SK-N-SH (cell line): ENCODE measurements at regions not wholly inside any gene's neighbourhood (a gene's known extent, or its start where the extent isn't known, plus 50 kb on each side); places are given as distances from the start of the nearest gene placed in this dataset.
A peak's percentile ranks its signal among the peaks of the same experiment; 100 is the strongest.

ENCODE experiments used
- CTCF ChIA-PET: fragments of 300-600, 350-600 bp; formaldehyde crosslinking; extraction: SDS; loops from one replicate; lab custom pipeline; 2021; lab: Yijun Ruan, JAX
- POLR2A ChIA-PET: fragments of 350-600 bp; sonication (Branson Sonifier 250); formaldehyde crosslinking; extraction: SDS; loops from one replicate; lab custom pipeline; 2020; ENCODE audit warnings: antibody characterized with exemption, inconsistent platforms; lab: Yijun Ruan, JAX
- DNase-seq: peaks from one replicate; pipeline ENCODE4 v3.0.0; 2012
- H2AFZ ChIP-seq: fragments of 200-600 bp; sonication (generic); 2 replicates; pipeline ENCODE4 v1.8.1; 2016; ENCODE audit warnings: antibody characterized with exemption, mild to moderate bottlenecking, low read depth
- H3F3A ChIP-seq: fragments of 200-600 bp; sonication (generic); replicated peaks from 2 replicates; pipeline ENCODE3; 2016; ENCODE audit warnings: antibody characterized with exemption, mild to moderate bottlenecking; ENCODE audit not compliant: insufficient read depth
- H3K27ac ChIP-seq, 2 experiments: fragments of 200-500 bp in 1 of 2; fragments of 200-600 bp in 1 of 2; sonication (Bioruptor generic) in 1 of 2; sonication (generic), shearing (Covaris generic) in 1 of 2; 2 replicates each; pipeline versions ENCODE4 v1.5.1 to v1.6.1; 2014 to 2016; ENCODE audit warnings: low read depth in 2 of 2, inconsistent platforms in 1 of 2, low read length in 1 of 2, mild to moderate bottlenecking in 1 of 2, mixed read lengths in 1 of 2
- H3K27me3 ChIP-seq: fragments of 200-600 bp; sonication (generic), shearing (Covaris generic); 2 replicates; pipeline ENCODE4 v1.6.1; 2016; ENCODE audit warnings: mixed run types; ENCODE audit not compliant: insufficient read depth
- H3K36me3 ChIP-seq, 2 experiments: fragments of 200-500 bp in 1 of 2; fragments of 200-600 bp in 1 of 2; sonication (Bioruptor generic) in 1 of 2; sonication (generic) in 1 of 2; replicated peaks in 1 of 2; 2 replicates each; pipeline versions ENCODE3 to v1.5.1; 2014 to 2016; ENCODE audit warnings: low read length in 1 of 2, mild to moderate bottlenecking in 1 of 2; ENCODE audit not compliant: insufficient read depth in 2 of 2, control insufficient read depth in 1 of 2
- H3K4me1 ChIP-seq, 2 experiments: fragments of 200-500 bp in 1 of 2; fragments of 200-600 bp in 1 of 2; sonication (Bioruptor generic) in 1 of 2; sonication (generic), shearing (Covaris generic) in 1 of 2; 2 replicates each; pipeline versions ENCODE4 v1.5.1 to v1.6.1; 2014 to 2016; ENCODE audit warnings: low read depth in 1 of 2, low read length in 1 of 2, mixed run types in 1 of 2; ENCODE audit not compliant: insufficient read depth in 2 of 2, control insufficient read depth in 1 of 2
- H3K4me2 ChIP-seq: fragments of 200-600 bp; sonication (generic), shearing (Covaris generic); 2 replicates; pipeline ENCODE4 v1.6.1; 2017; ENCODE audit warnings: mixed run types
- H3K4me3 ChIP-seq, 2 experiments: fragments of 200-500 bp in 1 of 2; fragments of 200-600 bp in 1 of 2; sonication (Bioruptor generic) in 1 of 2; sonication (generic), shearing (Covaris generic) in 1 of 2; 2 replicates each; pipeline versions ENCODE4 v1.5.1 to v1.8.1; 2014 to 2016; ENCODE audit warnings: low read depth in 2 of 2, inconsistent platforms in 1 of 2, low read length in 1 of 2, mild to moderate bottlenecking in 1 of 2, mixed read lengths in 1 of 2, moderate library complexity in 1 of 2
- H3K79me2 ChIP-seq: fragments of 200-600 bp; sonication (generic); 2 replicates; pipeline ENCODE4 v1.8.1; 2017; ENCODE audit warnings: mild to moderate bottlenecking; ENCODE audit not compliant: insufficient read depth
- H3K9ac ChIP-seq: fragments of 200-600 bp; sonication (generic); 2 replicates; pipeline ENCODE4 v1.6.1; 2017; ENCODE audit warnings: mixed run types
- H3K9me2 ChIP-seq: fragments of 200-600 bp; sonication (generic); 2 replicates; pipeline ENCODE4 v1.6.1; 2017; ENCODE audit warnings: mixed run types
- H3K9me3 ChIP-seq: fragments of 200-600 bp; sonication (generic); 2 replicates; pipeline ENCODE4 v1.6.1; 2017; ENCODE audit warnings: mixed run types, mild to moderate bottlenecking, moderate library complexity
- H4K20me1 ChIP-seq: fragments of 200-600 bp; sonication (generic); 2 replicates; pipeline ENCODE4 v1.6.1; 2017; ENCODE audit warnings: mild to moderate bottlenecking, mixed run types; ENCODE audit not compliant: insufficient read depth
- ELF1 ChIP-seq: IDR thresholded peaks from 2 replicates; pipeline ENCODE4 v1.4.0; 2012
- EZH2phosphoT487 ChIP-seq: fragments of 200-600 bp; sonication (generic); IDR thresholded peaks from 2 replicates; pipeline ENCODE4 v1.6.1; 2017; ENCODE audit warnings: low read depth, mixed run types, mild to moderate bottlenecking, antibody characterized with exemption, moderate library complexity, borderline replicate concordance
- FOXJ3 ChIP-seq: sonication (generic); formaldehyde crosslinking; IDR thresholded peaks from 2 replicates; pipeline ENCODE4 v1.5.1; 2020; ENCODE audit warnings: mild to moderate bottlenecking, missing genetic modification reagents
- FOXM1 ChIP-seq: IDR thresholded peaks from 2 replicates; pipeline ENCODE4 v1.4.0; 2012; ENCODE audit warnings: low read depth, mild to moderate bottlenecking
- GABPA ChIP-seq: IDR thresholded peaks from 2 replicates; pipeline ENCODE4 v1.4.0; 2012; ENCODE audit warnings: low read depth, mild to moderate bottlenecking
- MEF2A ChIP-seq: IDR thresholded peaks from 2 replicates; pipeline ENCODE4 v1.4.0; 2012; ENCODE audit warnings: low read depth, borderline replicate concordance
- NFIC ChIP-seq: IDR thresholded peaks from 2 replicates; pipeline ENCODE4 v1.4.0; 2012; ENCODE audit warnings: borderline replicate concordance
- NRF1 ChIP-seq: IDR thresholded peaks from 2 replicates; pipeline ENCODE4 v1.6.1; 2012; ENCODE audit warnings: low read depth, mild to moderate bottlenecking, low read length
- POLR2AphosphoS5 ChIP-seq: IDR thresholded peaks from 2 replicates; pipeline ENCODE4 v1.6.1; 2012; ENCODE audit warnings: low read depth, low read length
- RAD21 ChIP-seq: IDR thresholded peaks from 2 replicates; pipeline ENCODE4 v1.6.1; 2012; ENCODE audit warnings: mild to moderate bottlenecking, low read length
- RCOR1 ChIP-seq: fragments of 150-350 bp; IDR thresholded peaks from 2 replicates; pipeline ENCODE4 v1.6.1; 2017; ENCODE audit warnings: antibody characterized with exemption, low read length
- RFX5 ChIP-seq: IDR thresholded peaks from 2 replicates; pipeline ENCODE4 v1.6.1; 2012; ENCODE audit warnings: mild to moderate bottlenecking, improper control_type of control experiment, low read length
- RXRA ChIP-seq: IDR thresholded peaks from 2 replicates; pipeline ENCODE4 v1.4.0; 2012; ENCODE audit warnings: low read depth, mild to moderate bottlenecking, borderline replicate concordance
- SIN3A ChIP-seq: IDR thresholded peaks from 2 replicates; pipeline ENCODE4 v1.6.1; 2012; ENCODE audit warnings: low read depth, mild to moderate bottlenecking, low read length, moderate library complexity, borderline replicate concordance
- TCF12 ChIP-seq: IDR thresholded peaks from 2 replicates; pipeline ENCODE4 v1.4.0; 2012
- TEAD4 ChIP-seq: IDR thresholded peaks from 2 replicates; pipeline ENCODE4 v1.4.0; 2012; ENCODE audit warnings: mild to moderate bottlenecking, borderline replicate concordance; ENCODE audit not compliant: insufficient read depth
- USF1 ChIP-seq: IDR thresholded peaks from 2 replicates; pipeline ENCODE4 v1.4.0; 2012; ENCODE audit warnings: low read depth, borderline replicate concordance
- USF2 ChIP-seq: fragments of 150-350 bp; IDR thresholded peaks from 2 replicates; pipeline ENCODE4 v1.6.1; 2017; ENCODE audit warnings: antibody characterized with exemption, low read length, low read depth, borderline replicate concordance
- YY1 ChIP-seq: IDR thresholded peaks from 2 replicates; pipeline ENCODE4 v1.4.0; 2012; ENCODE audit warnings: low read depth, mild to moderate bottlenecking
- TF ChIP-seq, protein P1 (sequence below): fragments of 150-350 bp; IDR thresholded peaks from 2 replicates; pipeline ENCODE4 v1.6.1; 2016; ENCODE audit warnings: mild to moderate bottlenecking, low read depth, low read length
- TF ChIP-seq, protein P2 (sequence below): IDR thresholded peaks from 2 replicates; pipeline ENCODE4; 2012
- TF ChIP-seq, protein P3 (sequence below): IDR thresholded peaks from 2 replicates; pipeline ENCODE4 v1.4.0; 2012; ENCODE audit warnings: low read depth

- H3K36me3 ChIP-seq, result no peaks in the 10 kb centered on the region
- H3K79me2 ChIP-seq, result no peaks in the 10 kb centered on the region
- no peak overlapping the region for H3K9ac ChIP-seq
- no peaks in the 10 kb centered on the region for H3K27me3 ChIP-seq
- no peaks in the 10 kb centered on the region for H3K9me3 ChIP-seq
- no peaks in the 10 kb centered on the region for H3K9me2 ChIP-seq
- no peak for DNase-seq
- no peak overlapping the region for H3K4me2 ChIP-seq
- H3K4me3 ChIP-seq, result no peak overlapping the region
- CTCF ChIA-PET, result no interaction called here
- TF ChIP-seq, protein P1, sequence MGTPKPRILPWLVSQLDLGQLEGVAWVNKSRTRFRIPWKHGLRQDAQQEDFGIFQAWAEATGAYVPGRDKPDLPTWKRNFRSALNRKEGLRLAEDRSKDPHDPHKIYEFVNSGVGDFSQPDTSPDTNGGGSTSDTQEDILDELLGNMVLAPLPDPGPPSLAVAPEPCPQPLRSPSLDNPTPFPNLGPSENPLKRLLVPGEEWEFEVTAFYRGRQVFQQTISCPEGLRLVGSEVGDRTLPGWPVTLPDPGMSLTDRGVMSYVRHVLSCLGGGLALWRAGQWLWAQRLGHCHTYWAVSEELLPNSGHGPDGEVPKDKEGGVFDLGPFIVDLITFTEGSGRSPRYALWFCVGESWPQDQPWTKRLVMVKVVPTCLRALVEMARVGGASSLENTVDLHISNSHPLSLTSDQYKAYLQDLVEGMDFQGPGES, result no peak
- TF ChIP-seq, protein P2, sequence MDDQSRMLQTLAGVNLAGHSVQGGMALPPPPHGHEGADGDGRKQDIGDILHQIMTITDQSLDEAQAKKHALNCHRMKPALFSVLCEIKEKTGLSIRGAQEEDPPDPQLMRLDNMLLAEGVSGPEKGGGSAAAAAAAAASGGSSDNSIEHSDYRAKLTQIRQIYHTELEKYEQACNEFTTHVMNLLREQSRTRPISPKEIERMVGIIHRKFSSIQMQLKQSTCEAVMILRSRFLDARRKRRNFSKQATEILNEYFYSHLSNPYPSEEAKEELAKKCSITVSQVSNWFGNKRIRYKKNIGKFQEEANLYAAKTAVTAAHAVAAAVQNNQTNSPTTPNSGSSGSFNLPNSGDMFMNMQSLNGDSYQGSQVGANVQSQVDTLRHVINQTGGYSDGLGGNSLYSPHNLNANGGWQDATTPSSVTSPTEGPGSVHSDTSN, result no peak
- H2AFZ ChIP-seq, result no peak overlapping the region
- H3F3A ChIP-seq, result peaks cover 14% of the 10 kb centered on the region
- peaks cover 0 to 13% of the 10 kb centered on the region in 2 experiments; a peak in 1 of 4 replicates for H3K4me1 ChIP-seq
- no peaks in the 10 kb centered on the region for H4K20me1 ChIP-seq
- no peak overlapping the region for H3K27ac ChIP-seq
- POLR2A ChIA-PET, result no interaction called here
Measured at GRCh38 chr20:51987812-51988211, 185.5 kb upstream of the SALL4 start.

GRCh38 chr20:51985013-51985415 is 182.7 kb upstream of the SALL4 start:
- Histone ChIP-seq H4K20me1 (no peaks in the 10 kb centered on the region), H3K27ac (peak overlapping the region; percentile 60 to 83; a peak in 3 of 4 replicates), H3K4me2 (peak overlapping the region; percentile 39; the same call in 1 of the 2 replicates), H3K9me3 (no peaks in the 10 kb centered on the region), H3K4me1 (peaks cover 0 to 13% of the 10 kb centered on the region in 2 experiments; a peak in 1 of 4 replicates), H3K4me3 (no peak overlapping the region), H3K9me2 (no peaks in the 10 kb centered on the region), H3K36me3 (no peaks in the 10 kb centered on the region), H3K9ac (peak overlapping the region; percentile 53; the same call in 1 of the 2 replicates), H2AFZ (peak overlapping the region; percentile 67; the same call in 1 of the 2 replicates), H3F3A (peaks cover 20% of the 10 kb centered on the region), H3K27me3 (no peaks in the 10 kb centered on the region), H3K79me2 (no peaks in the 10 kb centered on the region)
- CTCF ChIA-PET, result interaction anchor here (1.0 to 1.7 kb wide), 2 partner anchors 8 to 21 kb away, joined by 3 read pairs; no protein-coding TSS in a partner anchor
- POLR2A ChIA-PET, result no interaction called here
- DNase-seq, result peak; percentile 60
- TF ChIP-seq EZH2phosphoT487 (no peak), POLR2AphosphoS5 (peak; percentile 61; the same call in 1 of the 2 replicates), RAD21 (no peak), GABPA (peak; percentile 7; the same call in 1 of the 2 replicates), TEAD4 (peak; percentile 78; the same call in 1 of the 2 replicates), RCOR1 (no peak), FOXM1 (no peak), ELF1 (peak; percentile 33; the same call in 1 of the 2 replicates), TCF12 (peak; percentile 84), NFIC (peak; percentile 69), USF1 (no peak; the same call in 1 of the 2 replicates), USF2 (no peak), RXRA (peak; percentile 47; the same call in 1 of the 2 replicates), RFX5 (no peak), FOXJ3 (CRISPR knock-in tag) (no peak), NRF1 (no peak), SIN3A (no peak), YY1 (no peak), MEF2A (peak; percentile 72; the same call in 1 of the 2 replicates)
- TF ChIP-seq, protein P3, sequence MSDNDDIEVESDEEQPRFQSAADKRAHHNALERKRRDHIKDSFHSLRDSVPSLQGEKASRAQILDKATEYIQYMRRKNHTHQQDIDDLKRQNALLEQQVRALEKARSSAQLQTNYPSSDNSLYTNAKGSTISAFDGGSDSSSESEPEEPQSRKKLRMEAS, result peak; percentile 42; the same call in 1 of the 2 replicates
- TF ChIP-seq, protein P2, result peak; percentile 81
